ENCODE measurements at regions not wholly inside any gene's neighbourhood (a gene's known extent, or its start where the extent isn't known, plus 50 kb on each side); places are given as distances from the start of the nearest gene placed in this dataset.

GRCh38 chr15:93150910-93151881 lies 62.2 kb upstream of the RGMA start:
- DNase-seq (ENCODE audit: low read depth) = no peak

GRCh38 chr15:93146601-93147000 lies 57.6 kb upstream of the RGMA start:
- no peak for DNase-seq (ENCODE audit: low read depth)

GRCh38 chr15:93146196-93146595 lies 57.2 kb upstream of the RGMA start:
- no peak for DNase-seq (ENCODE audit: low read depth)

GRCh38 chr15:93144463-93145236 lies 55.6 kb upstream of the RGMA start:
- no peak for DNase-seq (ENCODE audit: low read depth)

GRCh38 chr15:93143186-93143585 lies 54.2 kb upstream of the RGMA start:
- DNase-seq (ENCODE audit: low read depth) = no peak

- no peak for DNase-seq (ENCODE audit: low read depth)
These were observed 52.4 kb upstream of the RGMA start for GRCh38 chr15:93141371-93141794.

GRCh38 chr15:93139436-93139835 lies 50.4 kb upstream of the RGMA start:
- no peak for DNase-seq (ENCODE audit: low read depth)

GRCh38 chr15:93138681-93139250 lies 49.8 kb upstream of the RGMA start:
- DNase-seq (ENCODE audit: low read depth) = no peak
